K562 (cell line): ENCODE measurements at regions not wholly inside any gene's neighbourhood (a gene's known extent, or its start where the extent isn't known, plus 50 kb on each side); places are given as distances from the start of the nearest gene placed in this dataset.

Experiments
- ATAC-seq: fragments of 200-7000 bp; cut with Tn5 transposase; 3 replicates; pipeline ENCODE4 v1.9.1; 2020; ENCODE audit warnings: moderate library complexity
- BruUV-seq: library from RNA; stranded (reverse); fragments of 400-500 nt; replicated peaks from 2 replicates; lab custom pipeline; 2021; lab: Mats Ljungman, UMichigan
- CTCF ChIA-PET: fragments of 300-600 bp; formaldehyde crosslinking; extraction: SDS; loops from one replicate; lab custom pipeline; 2021; ENCODE audit warnings: low intra/inter-chr PET ratio; lab: Yijun Ruan, JAX
- POLR2A ChIA-PET: fragments of 300-600, 350-650 bp; sonication (Branson Sonifier 250); formaldehyde crosslinking; extraction: SDS; loops from one replicate; lab custom pipeline; 2021; ENCODE audit warnings: antibody characterized with exemption, inconsistent platforms; lab: Yijun Ruan, JAX
- DNase-seq, 4 experiments: peaks; one replicate each; pipeline versions ENCODE4 v3.0.0 to v3.0.0-alpha.2; 2011 to 2018; ENCODE audit warnings: low spot score in 3 of 4, mixed read lengths in 3 of 4; ENCODE audit errors: extremely low read depth in 1 of 4
- FAIRE-seq: peaks from 2 replicates; lab custom pipeline; 2011; peaks lifted over from hg19 to GRCh38; lab: Jason Lieb, UNC
- H2AFZ ChIP-seq: 2 replicates; pipeline ENCODE4 v1.6.0; 2011; ENCODE audit warnings: low read depth, low read length, control low read depth, inconsistent platforms
- H3K27ac ChIP-seq: fragments of 200-600 bp; 3 replicates; pipeline ENCODE4 v1.8.0; 2011; ENCODE audit warnings: low read depth, mild to moderate bottlenecking, control low read depth, inconsistent platforms, low read length, moderate library complexity, mixed read lengths; ENCODE audit errors: extremely low read depth
- H3K27me3 ChIP-seq, 2 experiments: fragments of 300-600 bp in 1 of 2; 2 replicates in 1 of 2; 3 replicates in 1 of 2; pipeline versions ENCODE4 v1.6.0 to v1.8.0; 2011; ENCODE audit warnings: inconsistent platforms in 2 of 2, low read length in 2 of 2, mild to moderate bottlenecking in 1 of 2, mixed read lengths in 1 of 2, moderate library complexity in 1 of 2; ENCODE audit not compliant: control insufficient read depth in 2 of 2, insufficient read depth in 2 of 2
- H3K36me3 ChIP-seq: fragments of 300-600 bp; 3 replicates; pipeline ENCODE4 v1.8.0; 2011; ENCODE audit warnings: mild to moderate bottlenecking, low read length, inconsistent platforms; ENCODE audit not compliant: control insufficient read depth, insufficient read depth
- H3K4me1 ChIP-seq, 2 experiments: fragments of 200-600 bp in 1 of 2; replicated peaks in 1 of 2; 2 replicates in 1 of 2; 3 replicates in 1 of 2; pipeline versions ENCODE4 v1.5.1 to v1.8.0; 2011; ENCODE audit warnings: inconsistent platforms in 2 of 2, low read length in 2 of 2, mild to moderate bottlenecking in 1 of 2, mixed read lengths in 1 of 2, moderate library complexity in 1 of 2; ENCODE audit not compliant: control insufficient read depth in 2 of 2, insufficient read depth in 2 of 2
- H3K4me2 ChIP-seq: 2 replicates; pipeline ENCODE4 v1.6.1; 2011; ENCODE audit warnings: low read length, control low read depth, inconsistent platforms, mixed read lengths; ENCODE audit not compliant: insufficient read depth
- H3K4me3 ChIP-seq: fragments of 200-600 bp; sonication (generic), shearing (Covaris generic); 2 replicates; pipeline ENCODE4 v1.5.1; 2016; ENCODE audit warnings: control low read depth, inconsistent platforms
- H3K79me2 ChIP-seq: fragments of 200-600 bp; 3 replicates; pipeline ENCODE4 v1.8.0; 2011; ENCODE audit warnings: low read length, inconsistent platforms; ENCODE audit not compliant: control insufficient read depth, insufficient read depth
- H3K9ac ChIP-seq, 2 experiments: 2 replicates each; pipeline versions ENCODE4 v1.6.0 to v1.6.1; 2011; ENCODE audit warnings: low read depth in 2 of 2, low read length in 2 of 2, control low read depth in 1 of 2, inconsistent platforms in 1 of 2, mild to moderate bottlenecking in 1 of 2, mixed read lengths in 1 of 2; ENCODE audit not compliant: insufficient read depth in 1 of 2
- H3K9me1 ChIP-seq: one replicate; pipeline ENCODE4 v1.6.0; 2011; ENCODE audit warnings: inconsistent platforms, mild to moderate bottlenecking, low read length, moderate library complexity; ENCODE audit not compliant: control insufficient read depth, insufficient read depth
- H3K9me3 ChIP-seq: replicated peaks from 2 replicates; pipeline ENCODE4 v1.5.1; 2011; ENCODE audit warnings: low read depth, low read length, inconsistent platforms; ENCODE audit not compliant: control insufficient read depth, insufficient read depth
- H4K20me1 ChIP-seq: replicated peaks from 2 replicates; pipeline ENCODE4 v1.6.1; 2011; ENCODE audit warnings: low read length, inconsistent platforms, mixed read lengths; ENCODE audit not compliant: control insufficient read depth, insufficient read depth
- HMG20B ChIP-seq: fragments of 250-450 bp; sonication (Bioruptor Pico); IDR thresholded peaks from 2 replicates; pipeline ENCODE4 v1.5.0; 2021; ENCODE audit warnings: mild to moderate bottlenecking
- PURB ChIP-seq: sonication (generic); formaldehyde crosslinking; IDR thresholded peaks from 2 replicates; pipeline ENCODE4 v1.9.0; 2021; ENCODE audit warnings: low read depth, mild to moderate bottlenecking, missing genetic modification reagents
- WGBS: fragments of 100-300 bp; shearing (Covaris generic); methylation state at CpG from one replicate; pipeline ENCODE4 v1.1.6; 2016; ENCODE audit warnings: low coverage, mixed read lengths; ENCODE audit not compliant: insufficient coverage; ENCODE audit errors: missing lambda C conversion rate; 5-methylcytosine and 5-hydroxymethylcytosine counted together
- in situ Hi-C: fragments of 300-500 bp; cut with MboI; formaldehyde crosslinking; loops from 4 replicates; pipeline ENCODE4 v1.15.0; 2018; ENCODE audit warnings: inconsistent platforms, mixed read lengths
- intact Hi-C: fragments of 100-400 bp; cut with micrococcal nuclease; formaldehyde crosslinking; loops from 2 replicates; pipeline ENCODE4 v1.14.2; 2022
- TF ChIP-seq, protein P1 (sequence below), 2 experiments: fragments of 450-650 bp; conservative IDR thresholded peaks; 2 replicates each; pipeline ENCODE4 v1.6.1; 2017; ENCODE audit warnings: mild to moderate bottlenecking in 2 of 2, moderate library complexity in 2 of 2

DNA sequence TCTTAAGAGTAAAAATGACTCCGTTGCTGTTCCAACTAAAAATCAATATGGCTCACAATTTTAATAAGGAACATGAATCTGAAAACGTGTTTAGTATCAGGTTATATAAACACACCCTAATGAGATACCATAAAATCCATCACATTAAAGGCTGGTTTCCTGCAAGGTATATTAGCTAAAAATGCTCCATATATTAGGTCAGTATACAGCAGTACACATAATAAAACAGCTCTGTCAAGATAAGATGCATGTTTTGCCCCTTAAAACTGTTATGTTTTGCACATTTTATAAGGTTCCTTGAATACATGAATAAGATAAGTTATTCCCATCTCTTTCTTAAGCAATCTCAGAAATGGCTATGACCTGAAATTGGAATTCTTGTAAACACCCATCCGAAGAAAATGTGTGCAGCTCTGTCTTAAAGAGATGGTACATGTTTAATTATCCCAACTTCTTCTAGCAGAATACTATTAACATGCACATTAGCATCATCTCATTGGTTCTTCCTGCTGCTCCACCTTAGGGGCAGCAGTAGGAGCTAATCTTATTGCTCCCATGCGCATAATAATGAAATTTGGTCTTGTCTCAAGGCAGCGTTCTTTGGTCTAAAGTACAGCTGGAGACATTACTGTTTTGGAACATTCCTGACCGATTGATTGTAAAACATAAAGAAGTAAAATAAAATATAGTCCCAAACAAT, 836.1 kb upstream of the FANCL start (continued):
- TF ChIP-seq, protein P1, sequence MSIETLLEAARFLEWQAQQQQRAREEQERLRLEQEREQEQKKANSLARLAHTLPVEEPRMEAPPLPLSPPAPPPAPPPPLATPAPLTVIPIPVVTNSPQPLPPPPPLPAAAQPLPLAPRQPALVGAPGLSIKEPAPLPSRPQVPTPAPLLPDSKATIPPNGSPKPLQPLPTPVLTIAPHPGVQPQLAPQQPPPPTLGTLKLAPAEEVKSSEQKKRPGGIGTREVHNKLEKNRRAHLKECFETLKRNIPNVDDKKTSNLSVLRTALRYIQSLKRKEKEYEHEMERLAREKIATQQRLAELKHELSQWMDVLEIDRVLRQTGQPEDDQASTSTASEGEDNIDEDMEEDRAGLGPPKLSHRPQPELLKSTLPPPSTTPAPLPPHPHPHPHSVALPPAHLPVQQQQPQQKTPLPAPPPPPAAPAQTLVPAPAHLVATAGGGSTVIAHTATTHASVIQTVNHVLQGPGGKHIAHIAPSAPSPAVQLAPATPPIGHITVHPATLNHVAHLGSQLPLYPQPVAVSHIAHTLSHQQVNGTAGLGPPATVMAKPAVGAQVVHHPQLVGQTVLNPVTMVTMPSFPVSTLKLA (conservative IDR thresholded peaks at IDR 0.05) = no peak
- no peak for TF ChIP-seq PURB

DNA sequence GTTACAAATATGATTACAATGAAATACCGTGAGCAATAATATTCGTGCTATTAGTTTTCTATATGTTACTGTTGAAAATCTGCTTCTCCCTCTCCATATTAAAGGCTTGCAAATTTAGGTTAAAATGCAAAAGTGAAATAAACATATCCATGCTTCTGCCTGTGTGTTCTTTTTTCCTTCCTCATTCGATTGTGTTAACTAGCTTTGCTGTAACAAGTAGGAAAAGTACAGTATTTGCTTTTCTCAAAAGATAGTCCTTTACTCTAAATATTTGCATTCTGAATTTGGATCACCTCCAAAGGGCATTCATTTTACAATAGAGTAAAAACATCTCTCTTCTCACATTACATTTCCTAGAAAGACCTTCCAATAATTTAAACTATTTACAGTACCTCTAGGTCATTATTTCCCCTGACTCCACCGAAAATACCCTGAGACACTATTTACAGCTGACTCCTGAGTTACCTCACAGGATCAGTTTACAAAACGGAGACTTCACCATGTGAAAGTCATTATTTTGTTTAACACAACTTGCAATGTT, 835.0 kb upstream of the FANCL start:
- intact Hi-C loops = no loop called here
- Histone ChIP-seq H3K27ac (no peak overlapping the region), H3K27me3 (no peaks in the 10 kb centered on the region), H3K79me2 (no peaks in the 10 kb centered on the region), H3K4me1 (no peaks in the 10 kb centered on the region), H3K36me3 (no peaks in the 10 kb centered on the region), H3K9me1 (no peaks in the 10 kb centered on the region), H3K4me3 (no peak overlapping the region), H3K9ac (no peak overlapping the region), H3K4me2 (no peak overlapping the region), H4K20me1 (no peaks in the 10 kb centered on the region), H3K9me3 (no peaks in the 10 kb centered on the region), H2AFZ (no peak overlapping the region)
- WGBS = 2% methylated on average over 5 of the region's 5 CpGs
- in situ Hi-C loops = no loop called here
- TF ChIP-seq HMG20B (CRISPR knock-in tag) = no peak
- FAIRE-seq (no peak), DNase-seq (no peak), ATAC-seq (no peak)
- ChIA-PET POLR2A (no interaction called here), CTCF (no interaction called here)
- BruUV-seq = no TSS peak
